ENCODE measurements at regions not wholly inside any gene's neighbourhood (a gene's known extent, or its start where the extent isn't known, plus 50 kb on each side); places are given as distances from the start of the nearest gene placed in this dataset.
"Not testable (repeated sequence)": the region's sequence is repeated elsewhere in the genome, so short reads cannot be mapped to it uniquely, and the experiment has no call there.

GRCh38 chr2:209146682-209147320, 277.0 kb upstream of the MAP2 start:
- H3K27me3 ChIP-seq = no peaks in the 10 kb centered on the region
- no peak overlapping the region for H3K4me3 ChIP-seq
- intact Hi-C loops (cut with DNase I) = no loop called here
- DNase-seq = no peak
- H3K27ac ChIP-seq = no peak overlapping the region
- TF ChIP-seq, protein P1, sequence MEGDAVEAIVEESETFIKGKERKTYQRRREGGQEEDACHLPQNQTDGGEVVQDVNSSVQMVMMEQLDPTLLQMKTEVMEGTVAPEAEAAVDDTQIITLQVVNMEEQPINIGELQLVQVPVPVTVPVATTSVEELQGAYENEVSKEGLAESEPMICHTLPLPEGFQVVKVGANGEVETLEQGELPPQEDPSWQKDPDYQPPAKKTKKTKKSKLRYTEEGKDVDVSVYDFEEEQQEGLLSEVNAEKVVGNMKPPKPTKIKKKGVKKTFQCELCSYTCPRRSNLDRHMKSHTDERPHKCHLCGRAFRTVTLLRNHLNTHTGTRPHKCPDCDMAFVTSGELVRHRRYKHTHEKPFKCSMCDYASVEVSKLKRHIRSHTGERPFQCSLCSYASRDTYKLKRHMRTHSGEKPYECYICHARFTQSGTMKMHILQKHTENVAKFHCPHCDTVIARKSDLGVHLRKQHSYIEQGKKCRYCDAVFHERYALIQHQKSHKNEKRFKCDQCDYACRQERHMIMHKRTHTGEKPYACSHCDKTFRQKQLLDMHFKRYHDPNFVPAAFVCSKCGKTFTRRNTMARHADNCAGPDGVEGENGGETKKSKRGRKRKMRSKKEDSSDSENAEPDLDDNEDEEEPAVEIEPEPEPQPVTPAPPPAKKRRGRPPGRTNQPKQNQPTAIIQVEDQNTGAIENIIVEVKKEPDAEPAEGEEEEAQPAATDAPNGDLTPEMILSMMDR (IDR thresholded peaks at IDR 0.05) = no peak
- H3K36me3 ChIP-seq = no peaks in the 10 kb centered on the region
- no peaks in the 10 kb centered on the region for H3K9me3 ChIP-seq
- H3K4me1 ChIP-seq = no peaks in the 10 kb centered on the region
- ATAC-seq = peak; percentile 30

GRCh38 chr2:209147981-209148380, 275.9 kb upstream of the MAP2 start:
- TF ChIP-seq, protein P1 (IDR thresholded peaks at IDR 0.05) = no peak
- intact Hi-C loops (cut with DNase I) = no loop called here
- ATAC-seq (peak; percentile 22), DNase-seq (no peak)
- H3K4me1 ChIP-seq = no peaks in the 10 kb centered on the region
- H3K9me3 ChIP-seq = no peaks in the 10 kb centered on the region
- no peaks in the 10 kb centered on the region for H3K27me3 ChIP-seq
- H3K36me3 ChIP-seq = no peaks in the 10 kb centered on the region
- no peak overlapping the region for H3K4me3 ChIP-seq
- no peak overlapping the region for H3K27ac ChIP-seq

DNA sequence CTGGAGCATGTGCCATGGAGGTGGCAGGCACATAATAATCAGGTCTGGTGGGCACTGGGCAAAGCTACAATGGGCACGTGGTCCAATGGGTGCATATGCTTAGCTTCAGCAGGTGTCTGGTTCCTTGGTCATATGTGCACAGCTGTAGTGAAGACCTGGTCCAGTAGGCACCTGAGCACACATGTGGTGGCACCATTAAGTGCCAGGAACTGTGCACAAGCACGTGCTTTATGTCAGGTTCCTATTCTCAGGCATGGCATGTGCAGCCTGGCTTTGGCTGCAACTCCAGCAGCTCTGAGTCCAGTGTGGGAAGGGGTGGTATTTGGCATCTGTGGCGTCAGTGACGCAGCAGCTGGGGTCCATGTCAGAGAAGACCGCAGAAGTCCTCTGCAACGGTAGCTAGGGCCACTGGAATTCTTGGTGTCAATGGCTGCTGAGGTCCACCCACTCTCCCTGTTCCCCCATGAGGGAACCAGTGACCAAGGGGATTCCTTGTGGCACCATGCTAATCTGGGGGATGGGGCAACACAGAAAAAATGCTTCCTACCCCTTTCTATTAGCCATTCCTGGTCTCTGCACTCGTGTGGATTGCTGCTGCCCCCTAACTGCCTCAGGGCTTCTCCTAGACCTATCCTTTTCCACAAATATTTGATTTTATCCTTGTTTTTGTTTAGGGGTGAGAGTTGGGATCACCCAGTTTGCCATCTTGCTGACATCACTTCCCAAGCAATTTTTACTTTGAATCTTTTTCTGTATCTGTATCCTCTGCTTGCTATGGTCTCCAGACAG, 262.9 kb upstream of the MAP2 start:
- TF ChIP-seq, protein P1 (IDR thresholded peaks at IDR 0.05) = no peak
- Histone ChIP-seq H3K9me3 (no peaks in the 10 kb centered on the region), H3K4me1 (no peaks in the 10 kb centered on the region), H3K36me3 (no peaks in the 10 kb centered on the region), H3K27me3 (no peaks in the 10 kb centered on the region), H3K4me3 (no peak overlapping the region), H3K27ac (no peak overlapping the region)
- intact Hi-C loops (cut with DNase I) = no loop called here
- peak; percentile 31 for ATAC-seq
- no peak for DNase-seq

DNA sequence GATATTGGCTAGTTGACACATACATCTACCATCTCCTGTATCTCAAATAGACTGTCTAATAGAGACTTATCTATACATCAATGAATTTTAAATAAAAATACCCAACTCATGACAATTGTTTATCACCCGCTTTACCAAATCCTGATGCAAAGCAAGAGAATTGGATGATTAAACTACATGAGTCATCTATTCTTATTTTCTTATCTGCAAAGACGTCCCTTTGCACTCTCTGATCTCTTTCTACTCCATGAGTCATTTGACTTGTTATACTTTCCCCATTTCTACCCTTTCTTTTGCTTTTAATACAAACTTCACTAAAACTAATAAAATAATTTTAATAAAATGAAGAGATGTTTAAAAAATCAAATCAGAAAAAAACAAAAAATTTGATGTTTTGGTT, 261.7 kb upstream of the MAP2 start:
- intact Hi-C loops (cut with DNase I) = no loop called here
- DNase-seq (no peak), ATAC-seq (no peak)
- TF ChIP-seq, protein P1 (IDR thresholded peaks at IDR 0.05) = no peak
- no peak overlapping the region for H3K4me3 ChIP-seq
- no peaks in the 10 kb centered on the region for H3K9me3 ChIP-seq
- no peaks in the 10 kb centered on the region for H3K4me1 ChIP-seq
- no peak overlapping the region for H3K27ac ChIP-seq
- H3K27me3 ChIP-seq = no peaks in the 10 kb centered on the region
- no peaks in the 10 kb centered on the region for H3K36me3 ChIP-seq

GRCh38 chr2:209181984-209182383, 241.9 kb upstream of the MAP2 start:
- ATAC-seq (no peak), DNase-seq (no peak)
- no peaks in the 10 kb centered on the region for H3K9me3 ChIP-seq

GRCh38 chr2:209186886-209187285, 237.0 kb upstream of the MAP2 start:
- H3K27me3 ChIP-seq; intact Hi-C loops (cut with DNase I); ATAC-seq; H3K9me3 ChIP-seq; H3K36me3 ChIP-seq; H3K4me1 ChIP-seq; DNase-seq; H3K4me3 ChIP-seq; H3K27ac ChIP-seq: not testable (repeated sequence)

More at GRCh38 chr2:209181984-209182383, 241.9 kb upstream of the MAP2 start:
- H3K4me3 ChIP-seq = no peak overlapping the region
- intact Hi-C loops (cut with DNase I) = no loop called here
- no peaks in the 10 kb centered on the region for H3K4me1 ChIP-seq
- H3K27ac ChIP-seq = no peak overlapping the region
- no peaks in the 10 kb centered on the region for H3K27me3 ChIP-seq
- no peaks in the 10 kb centered on the region for H3K36me3 ChIP-seq
- TF ChIP-seq, protein P1 (IDR thresholded peaks at IDR 0.05) = no peak
